Stromal cell of bone marrow (primary cell): ENCODE measurements at regions not wholly inside any gene's neighbourhood (a gene's known extent, or its start where the extent isn't known, plus 50 kb on each side); places are given as distances from the start of the nearest gene placed in this dataset.

Source experiments
- DNase-seq: peaks from one replicate; pipeline ENCODE4 v3.0.0-alpha.2; 2012; ENCODE audit warnings: low read depth

- DNase-seq: no peak
These were observed 166.7 kb upstream of the ZEB2 start for GRCh38 chr2:144686518-144687215.

- no peak for DNase-seq
These were observed 164.0 kb upstream of the ZEB2 start for GRCh38 chr2:144683966-144684365.

GRCh38 chr2:144683107-144683753 lies 163.3 kb upstream of the ZEB2 start:
- DNase-seq: no peak

- no peak for DNase-seq
These were observed 162.3 kb upstream of the ZEB2 start for GRCh38 chr2:144682248-144682647.

DNA sequence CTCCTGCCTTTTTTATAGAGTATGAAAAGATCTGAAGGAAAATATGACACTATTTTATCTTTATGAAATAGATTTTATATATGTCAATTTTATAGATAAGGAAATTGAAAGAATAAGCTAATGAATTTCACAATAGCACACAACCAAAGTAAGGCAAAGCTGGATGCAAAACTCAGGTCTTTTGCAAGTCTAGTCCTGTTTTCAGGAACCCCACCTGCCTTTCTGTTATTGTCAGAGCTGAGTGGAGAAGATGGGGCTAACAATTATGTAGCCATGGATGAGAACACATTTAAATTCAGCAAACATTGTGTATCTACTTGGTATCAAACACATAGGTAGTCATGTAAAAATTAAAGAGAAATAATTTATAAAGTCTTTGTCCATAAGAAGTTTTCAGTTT lies 161.5 kb upstream of the ZEB2 start:
- DNase-seq: no peak

DNA sequence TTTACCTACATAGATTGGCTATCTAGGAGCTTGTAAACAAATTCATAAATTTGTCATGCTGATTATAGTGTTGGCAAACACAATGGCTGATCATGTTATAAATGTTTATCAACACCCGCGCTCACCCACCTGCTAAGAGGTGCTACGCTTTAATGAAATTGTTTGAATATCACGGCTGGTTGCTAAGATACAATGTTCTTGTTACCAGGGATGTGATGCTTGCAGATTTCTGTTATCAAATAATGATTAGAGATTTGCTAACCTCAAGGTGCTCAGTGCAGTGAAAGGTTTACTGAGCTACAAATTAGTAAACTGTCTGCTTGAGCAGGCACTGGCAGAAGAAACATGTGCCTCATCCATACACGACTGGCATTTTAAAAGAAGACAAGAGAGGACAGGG lies 160.0 kb upstream of the ZEB2 start:
- no peak for DNase-seq

DNA sequence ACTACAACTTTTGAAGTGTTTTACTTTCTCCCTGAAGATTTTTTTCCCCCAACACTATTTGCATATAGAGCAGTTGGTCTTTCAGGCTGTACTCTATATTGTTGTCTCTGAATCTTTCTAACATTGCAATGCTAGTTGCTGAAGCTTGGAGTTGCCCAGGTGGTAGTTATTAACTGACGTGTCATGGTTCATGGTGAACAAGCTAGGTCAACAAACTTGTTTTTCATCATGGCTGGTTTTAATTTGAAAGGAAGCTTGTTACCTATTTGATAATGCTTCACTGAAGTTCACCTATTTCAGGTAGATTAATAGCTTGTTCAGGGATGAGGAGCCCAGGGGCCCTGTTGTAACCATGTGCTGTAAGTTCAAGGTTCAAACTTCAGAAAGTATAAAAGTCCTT lies 158.8 kb upstream of the ZEB2 start:
- no peak for DNase-seq

DNA sequence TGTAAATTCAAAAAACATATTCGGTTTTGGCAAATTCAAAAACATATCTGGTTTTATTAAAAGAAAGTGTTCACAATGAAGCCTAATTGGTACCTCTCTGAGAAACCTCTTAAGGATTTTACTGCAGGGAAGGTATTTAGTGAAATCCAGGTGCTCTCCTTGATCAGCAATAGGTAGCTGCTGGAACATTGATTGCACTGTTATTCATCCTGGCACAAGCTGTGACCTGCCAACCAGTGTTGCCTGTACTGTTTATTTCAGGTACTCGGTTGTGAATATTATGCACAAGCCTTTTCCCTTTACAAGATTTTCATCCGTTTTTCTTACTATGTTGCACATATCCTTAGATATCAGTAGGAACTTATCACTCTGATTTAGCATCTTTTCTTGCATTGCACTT lies 155.8 kb upstream of the ZEB2 start:
- DNase-seq: no peak

- no peak for DNase-seq
These were observed 155.4 kb upstream of the ZEB2 start for GRCh38 chr2:144675331-144675730.

- DNase-seq: no peak
These were observed 154.2 kb upstream of the ZEB2 start for GRCh38 chr2:144674071-144674470.

DNA sequence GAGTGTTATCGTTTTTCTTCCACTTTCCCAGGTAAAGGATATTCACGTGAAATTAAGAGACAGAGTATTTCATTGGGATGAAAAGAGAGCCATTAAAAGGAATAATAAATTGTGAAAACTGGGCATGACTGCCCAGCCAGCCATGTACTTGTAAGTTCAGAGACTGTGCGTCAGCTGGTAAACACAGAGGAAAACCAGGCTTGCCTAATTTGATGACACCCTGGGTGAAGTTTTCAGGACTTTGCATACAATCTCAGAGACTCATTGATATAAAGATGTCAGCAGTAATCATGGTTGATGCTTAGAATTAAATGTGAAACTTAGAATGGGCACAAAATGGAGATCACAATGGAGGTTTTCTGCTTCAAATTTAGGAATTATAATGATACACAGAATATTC lies 153.5 kb upstream of the ZEB2 start:
- no peak for DNase-seq

GRCh38 chr2:144671695-144672455 lies 152.0 kb upstream of the ZEB2 start:
- DNase-seq: peak; percentile 63

- no peak for DNase-seq
These were observed 150.8 kb upstream of the ZEB2 start for GRCh38 chr2:144670738-144671137.

DNA sequence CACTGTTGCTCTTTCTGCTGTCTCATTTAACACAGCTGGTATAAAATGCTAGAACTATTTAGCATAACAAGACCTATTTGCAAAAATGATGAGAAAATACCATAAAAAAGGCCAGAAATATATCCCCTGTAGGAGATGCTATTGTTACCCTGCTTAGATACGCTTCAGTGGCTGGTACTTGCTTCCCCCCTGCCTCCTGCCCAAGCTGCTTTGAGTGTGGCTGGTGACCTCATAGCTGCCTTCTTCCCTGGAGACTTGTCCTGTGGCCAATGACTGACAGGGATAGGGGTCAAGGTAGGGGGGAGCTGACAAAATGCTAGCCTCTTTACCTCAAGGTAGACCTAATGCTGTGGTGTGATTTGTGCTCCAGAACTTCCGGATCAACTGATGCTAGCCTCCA lies 150.2 kb upstream of the ZEB2 start:
- DNase-seq: no peak

DNA sequence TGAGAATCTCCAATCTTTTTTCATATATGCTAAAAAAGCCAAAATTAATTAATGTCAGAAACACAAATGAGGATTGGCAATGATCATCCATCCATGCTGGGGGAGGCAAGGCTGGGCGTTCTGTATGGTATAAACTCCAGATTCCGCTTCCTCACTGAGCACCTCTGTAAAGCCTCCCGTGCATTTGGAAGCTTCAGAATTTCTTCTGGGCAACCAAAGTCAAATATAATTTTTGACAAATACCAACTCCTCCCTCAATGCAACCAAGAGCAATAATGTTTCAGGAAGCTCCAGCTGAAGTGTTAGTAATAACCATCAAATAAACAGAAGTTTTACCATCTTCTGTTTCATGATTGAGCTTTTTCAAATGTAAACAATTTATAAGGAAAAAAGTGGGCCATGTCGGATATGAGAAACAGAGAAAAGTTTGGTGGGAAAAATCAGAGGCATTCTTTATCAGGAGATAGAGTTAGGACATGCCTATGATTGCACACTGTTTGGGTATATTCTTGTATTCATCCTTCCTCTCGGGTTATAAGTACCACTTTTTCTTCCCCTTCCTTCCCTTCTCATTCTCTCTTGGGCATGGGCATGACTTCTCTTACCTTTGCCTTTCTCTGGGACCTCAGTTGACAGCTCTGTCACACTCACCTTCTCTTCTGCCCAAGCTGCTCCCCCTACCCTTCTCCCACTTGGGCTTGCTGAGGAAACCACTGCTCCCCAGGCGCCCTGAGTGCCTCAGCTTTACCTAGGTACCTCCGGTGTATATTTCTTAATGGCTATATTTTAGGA lies 149.5 kb upstream of the ZEB2 start:
- DNase-seq: no peak

- DNase-seq: no peak
These were observed 148.7 kb upstream of the ZEB2 start for GRCh38 chr2:144668493-144669110.

DNA sequence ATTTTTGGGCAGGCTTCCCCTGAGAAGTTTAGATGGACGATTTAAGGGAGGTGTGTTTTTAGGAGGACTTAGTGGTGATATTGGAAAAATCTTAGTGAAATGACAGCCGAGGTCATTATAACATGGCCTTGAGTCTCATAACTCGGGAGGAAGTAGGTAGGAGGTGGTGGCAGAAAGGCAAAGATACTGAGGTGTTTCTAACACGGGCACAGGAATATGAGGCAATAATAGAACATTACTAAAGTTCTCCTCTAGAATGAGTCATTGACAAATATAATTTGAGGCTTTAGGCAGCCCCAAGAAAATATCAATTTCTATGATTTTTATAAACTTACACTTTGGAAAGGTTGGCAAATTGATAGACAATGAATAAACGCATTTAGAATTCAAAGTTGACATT lies 146.1 kb upstream of the ZEB2 start:
- DNase-seq: no peak

- no peak for DNase-seq
These were observed 143.3 kb upstream of the ZEB2 start for GRCh38 chr2:144663207-144663606.

- no peak for DNase-seq
These were observed 140.8 kb upstream of the ZEB2 start for GRCh38 chr2:144660518-144661316.

GRCh38 chr2:144659731-144660275 lies 139.9 kb upstream of the ZEB2 start:
- DNase-seq: peak; percentile 89

GRCh38 chr2:144654523-144654922 lies 134.6 kb upstream of the ZEB2 start:
- no peak for DNase-seq
